GM13977 (cell line): ENCODE measurements at regions not wholly inside any gene's neighbourhood (a gene's known extent, or its start where the extent isn't known, plus 50 kb on each side); places are given as distances from the start of the nearest gene placed in this dataset.

Source experiments
- DNase-seq: peaks from one replicate; pipeline ENCODE4 v3.0.0; 2012; ENCODE audit warnings: low spot score
- in situ Hi-C: fragments of 300-500 bp; cut with MboI; formaldehyde crosslinking; loops from one replicate; pipeline ENCODE4 v1.12.0; 2022; ENCODE audit warnings: low sequenced_read_pairs, low pct_unique_long_range_greater_than_20kb, mixed read lengths, inconsistent platforms; ENCODE audit not compliant: unreplicated experiment
- TF ChIP-seq, protein P1 (sequence below): IDR thresholded peaks from 2 replicates; pipeline ENCODE4 v1.5.1; 2012; ENCODE audit warnings: mild to moderate bottlenecking, control low read depth; ENCODE audit not compliant: insufficient read depth; ENCODE audit errors: extremely low read depth, missing control alignments

DNA sequence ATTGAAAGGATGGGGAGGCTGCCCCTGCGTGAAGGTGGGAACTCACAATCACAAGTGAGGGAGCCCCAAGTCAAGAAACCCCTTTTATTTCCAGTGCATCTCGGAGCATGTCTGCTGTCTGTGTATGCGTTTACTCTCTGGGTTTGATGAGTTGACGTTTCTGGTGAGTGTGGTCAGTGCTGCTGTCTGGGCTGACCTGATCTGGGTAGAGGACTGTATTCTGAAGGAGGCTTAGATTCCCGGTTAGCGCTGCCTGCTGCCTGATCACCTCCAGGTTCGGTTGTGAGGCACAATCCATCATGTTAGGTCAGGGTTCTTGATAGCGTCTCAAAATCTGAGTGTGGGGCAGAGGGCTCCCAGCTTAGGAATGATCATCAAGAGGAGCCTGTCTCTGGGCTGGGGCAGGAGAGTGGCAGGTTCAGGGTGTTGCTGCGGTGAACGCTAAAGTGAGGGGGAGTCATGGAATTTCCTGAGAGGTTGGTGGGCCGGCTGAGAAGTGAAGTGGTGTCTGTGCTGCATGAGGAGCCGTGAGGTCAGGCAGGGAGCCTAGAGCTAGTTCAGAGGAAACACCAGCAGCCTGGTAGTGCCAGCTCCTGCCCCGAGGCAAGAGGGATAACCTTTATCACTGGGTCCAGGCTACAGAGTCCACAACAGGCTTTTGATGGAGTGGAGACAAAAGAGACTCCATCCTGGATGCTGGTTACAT, 225.3 kb upstream of the CST7 start:
- no peak for DNase-seq
- TF ChIP-seq, protein P1, sequence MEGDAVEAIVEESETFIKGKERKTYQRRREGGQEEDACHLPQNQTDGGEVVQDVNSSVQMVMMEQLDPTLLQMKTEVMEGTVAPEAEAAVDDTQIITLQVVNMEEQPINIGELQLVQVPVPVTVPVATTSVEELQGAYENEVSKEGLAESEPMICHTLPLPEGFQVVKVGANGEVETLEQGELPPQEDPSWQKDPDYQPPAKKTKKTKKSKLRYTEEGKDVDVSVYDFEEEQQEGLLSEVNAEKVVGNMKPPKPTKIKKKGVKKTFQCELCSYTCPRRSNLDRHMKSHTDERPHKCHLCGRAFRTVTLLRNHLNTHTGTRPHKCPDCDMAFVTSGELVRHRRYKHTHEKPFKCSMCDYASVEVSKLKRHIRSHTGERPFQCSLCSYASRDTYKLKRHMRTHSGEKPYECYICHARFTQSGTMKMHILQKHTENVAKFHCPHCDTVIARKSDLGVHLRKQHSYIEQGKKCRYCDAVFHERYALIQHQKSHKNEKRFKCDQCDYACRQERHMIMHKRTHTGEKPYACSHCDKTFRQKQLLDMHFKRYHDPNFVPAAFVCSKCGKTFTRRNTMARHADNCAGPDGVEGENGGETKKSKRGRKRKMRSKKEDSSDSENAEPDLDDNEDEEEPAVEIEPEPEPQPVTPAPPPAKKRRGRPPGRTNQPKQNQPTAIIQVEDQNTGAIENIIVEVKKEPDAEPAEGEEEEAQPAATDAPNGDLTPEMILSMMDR, result no peak
- in situ Hi-C loops, result no loop called here

DNA sequence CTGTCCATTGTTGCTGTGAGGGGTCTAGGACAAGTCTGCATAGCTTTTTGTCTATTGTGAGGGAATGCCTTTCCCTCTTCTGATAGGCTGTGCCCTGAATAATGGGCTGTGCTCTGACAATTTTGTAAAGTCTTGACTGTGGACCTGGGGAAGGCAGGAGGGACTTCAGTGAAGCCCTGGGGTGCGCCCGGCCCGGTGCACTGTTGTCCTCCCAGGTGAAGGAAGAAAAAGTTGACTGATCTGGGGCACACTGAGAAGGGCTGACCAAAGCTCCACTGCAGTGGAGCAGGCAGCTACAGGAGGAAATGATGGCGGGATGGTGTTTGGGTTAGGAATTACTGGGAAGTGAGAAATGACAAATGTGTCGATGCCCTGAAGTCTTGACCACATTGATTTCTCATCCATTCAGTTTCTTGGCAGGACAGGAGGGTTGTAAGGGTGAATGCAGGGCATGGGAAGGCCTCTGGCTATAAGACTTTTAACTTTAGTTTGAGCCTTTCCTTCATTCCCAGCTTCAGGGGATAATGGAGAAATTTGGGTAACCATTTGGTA, 224.0 kb upstream of the CST7 start:
- in situ Hi-C loops, result no loop called here
- DNase-seq, result no peak
- TF ChIP-seq, protein P1, result no peak

DNA sequence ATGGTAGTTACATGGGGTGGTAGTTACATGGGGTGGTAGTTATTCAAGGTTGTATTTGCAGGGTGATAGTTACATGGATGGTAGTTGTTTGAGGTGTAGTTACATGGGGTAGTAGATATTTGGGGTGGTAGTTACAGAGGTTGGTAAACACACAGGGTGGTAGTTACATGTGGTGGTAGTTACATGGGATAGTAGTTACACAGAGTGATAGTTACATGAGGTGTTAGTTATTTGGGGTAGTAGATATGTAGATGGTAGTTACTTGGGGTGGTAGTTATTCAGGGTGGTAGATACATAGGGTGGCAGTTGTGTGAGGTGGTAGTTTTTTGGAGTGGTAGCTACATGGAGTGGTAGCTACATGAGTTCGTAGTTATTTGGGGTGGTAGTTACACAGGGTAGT, 221.3 kb upstream of the CST7 start:
- no peak for DNase-seq
- TF ChIP-seq, protein P1, result no peak
- in situ Hi-C loops, result no loop called here

DNA sequence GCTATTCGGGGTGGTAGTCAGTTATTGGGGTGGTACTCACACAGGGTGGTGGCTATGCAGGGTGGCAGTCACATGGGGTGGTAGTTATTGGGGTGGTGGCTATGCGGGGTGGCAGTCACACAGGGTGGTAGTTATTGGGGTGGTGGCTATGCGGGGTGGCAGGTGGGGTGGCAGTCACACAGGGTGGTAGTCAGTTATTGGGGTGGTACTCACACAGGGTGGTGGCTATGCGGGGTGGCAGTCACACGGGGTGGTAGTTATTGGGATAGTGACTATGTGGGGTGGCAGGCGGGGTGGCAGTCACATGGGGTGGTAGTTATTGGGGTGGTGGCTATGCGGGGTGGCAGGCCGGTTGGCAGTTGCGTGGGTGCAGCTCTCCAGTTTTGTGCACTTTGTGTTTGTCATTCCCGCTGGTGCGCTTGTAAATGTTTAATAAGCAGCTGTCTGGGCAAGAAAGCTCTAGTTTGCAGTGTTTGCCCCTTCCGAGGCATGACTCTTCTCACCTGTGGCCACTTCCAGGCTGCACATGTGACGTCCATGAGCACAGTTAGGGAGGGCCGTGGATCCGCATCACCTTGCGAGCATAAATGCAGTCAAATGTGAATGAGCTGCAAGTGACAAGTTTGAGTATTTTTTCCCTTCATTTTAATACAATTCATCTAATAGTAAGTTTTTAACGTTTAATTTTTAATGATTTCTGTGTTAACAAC, 219.0 kb upstream of the CST7 start:
- TF ChIP-seq, protein P1, result no peak
- in situ Hi-C loops, result no loop called here
- DNase-seq, result no peak

DNA sequence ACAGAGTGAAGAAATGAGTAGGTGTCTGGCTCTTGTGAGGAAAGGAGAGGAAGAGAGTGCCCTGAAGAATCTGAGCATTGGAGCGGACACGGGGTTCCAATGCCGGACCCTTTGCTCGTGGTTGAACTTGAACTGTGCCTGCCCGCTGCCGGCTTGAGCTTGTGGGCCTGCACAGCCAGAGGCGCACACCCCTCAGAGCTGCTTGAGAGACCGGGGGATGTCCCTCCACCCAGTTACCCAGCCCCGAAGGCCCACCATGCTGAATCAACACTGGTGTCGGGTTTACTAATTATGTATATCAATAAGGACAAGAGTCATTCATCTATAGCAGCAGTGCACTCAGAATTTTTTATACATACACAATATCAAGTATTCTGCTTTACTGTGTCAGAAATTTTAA, 218.3 kb upstream of the CST7 start:
- TF ChIP-seq, protein P1, result no peak
- in situ Hi-C loops, result no loop called here
- no peak for DNase-seq

DNA sequence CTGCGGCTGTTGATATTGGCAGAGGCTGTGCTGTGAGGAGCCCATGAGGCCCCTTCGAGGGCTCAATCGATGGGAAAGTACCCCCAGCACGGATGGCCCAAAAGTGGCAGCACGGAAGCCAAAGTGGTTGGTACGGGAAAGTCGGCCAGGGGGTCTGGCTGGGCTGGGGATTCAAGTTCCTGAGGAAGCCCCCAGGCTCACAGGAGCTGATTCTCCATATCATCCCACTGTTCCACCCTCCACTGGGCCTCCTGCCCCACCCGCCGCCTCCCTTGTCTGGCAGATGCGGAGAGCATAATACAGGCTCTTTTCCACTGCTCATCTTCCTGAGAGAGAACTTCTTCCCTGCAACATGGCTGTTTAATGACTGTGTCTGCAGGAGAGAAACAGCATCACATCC, 217.8 kb upstream of the CST7 start:
- no peak for DNase-seq
- in situ Hi-C loops, result no loop called here
- TF ChIP-seq, protein P1, result no peak
